Sigmoid colon (tissue), 6 donors: ENCODE measurements at regions not wholly inside any gene's neighbourhood (a gene's known extent, or its start where the extent isn't known, plus 50 kb on each side); places are given as distances from the start of the nearest gene placed in this dataset.

Experiments used
- DNase-seq: peaks from one replicate; pipeline ENCODE4 v3.0.0-alpha.2; 2019
- H3K27ac ChIP-seq, 4 donors: fragments of 200-600 bp; sonication (generic); one replicate each; pipeline ENCODE4 v1.5.1; 2016 to 2019; ENCODE audit warnings: mild to moderate bottlenecking in 1 of 4
- H3K27me3 ChIP-seq, 3 donors: fragments of 200-600 bp; sonication (generic); one replicate each; pipeline ENCODE4 v1.5.1; 2019; ENCODE audit warnings: mild to moderate bottlenecking in 1 of 3
- H3K36me3 ChIP-seq, 4 donors: fragments of 200-600 bp; sonication (generic); one replicate each; pipeline ENCODE4 v1.5.1; 2016 to 2019
- H3K4me1 ChIP-seq, 4 donors: fragments of 200-600 bp; sonication (generic); one replicate each; pipeline ENCODE4 v1.5.1; 2017 to 2019
- H3K4me3 ChIP-seq, 4 donors: fragments of 200-600 bp; sonication (generic); one replicate each; pipeline ENCODE4 v1.5.1; 2017 to 2019; ENCODE audit warnings: mild to moderate bottlenecking in 2 of 4, moderate library complexity in 1 of 4
- H3K9me3 ChIP-seq, 4 donors: fragments of 200-600 bp in 3 of 4; sonication (generic) in 3 of 4; one replicate each; pipeline versions ENCODE4 v1.5.1 to v1.6.1; 2013 to 2019
- EP300 ChIP-seq, 4 donors: sonication (generic); formaldehyde crosslinking; IDR thresholded peaks; one replicate each; pipeline ENCODE4 v1.6.1; 2017; ENCODE audit warnings: antibody characterized with exemption in 4 of 4
- POLR2A ChIP-seq, 2 donors: fragments of 450-650 bp; IDR thresholded peaks; one replicate each; pipeline ENCODE4 v1.6.1; 2016; ENCODE audit warnings: antibody characterized with exemption in 2 of 2, mild to moderate bottlenecking in 2 of 2, moderate library complexity in 2 of 2
- POLR2AphosphoS5 ChIP-seq, 4 donors: sonication (generic); formaldehyde crosslinking; IDR thresholded peaks; one replicate each; pipeline ENCODE4 v1.6.1; 2017; ENCODE audit warnings: antibody characterized with exemption in 4 of 4
- WGBS, 2 donors: extraction: QIAGEN DNeasy Blood & Tissue Kit; methylation state at CpG; one replicate each; pipeline ENCODE4 v1.1.7; 2013; 5-methylcytosine and 5-hydroxymethylcytosine counted together
- intact Hi-C: fragments of 100-400 bp; cut with DNase I; formaldehyde crosslinking; loops from one replicate; pipeline ENCODE4 v1.15.1; 2023
- TF ChIP-seq, protein P1 (sequence below), 4 experiments: fragments of 450-650 bp in 3 of 4; fragments of 200-600 bp in 1 of 4; IDR thresholded peaks; one replicate each; pipeline ENCODE4 v1.5.1; 2016 to 2019; ENCODE audit warnings: antibody characterized with exemption in 4 of 4, mild to moderate bottlenecking in 3 of 4, moderate library complexity in 2 of 4
- donor health status: healthy with polysubstance abuse.
- donor health status: healthy.

DNA sequence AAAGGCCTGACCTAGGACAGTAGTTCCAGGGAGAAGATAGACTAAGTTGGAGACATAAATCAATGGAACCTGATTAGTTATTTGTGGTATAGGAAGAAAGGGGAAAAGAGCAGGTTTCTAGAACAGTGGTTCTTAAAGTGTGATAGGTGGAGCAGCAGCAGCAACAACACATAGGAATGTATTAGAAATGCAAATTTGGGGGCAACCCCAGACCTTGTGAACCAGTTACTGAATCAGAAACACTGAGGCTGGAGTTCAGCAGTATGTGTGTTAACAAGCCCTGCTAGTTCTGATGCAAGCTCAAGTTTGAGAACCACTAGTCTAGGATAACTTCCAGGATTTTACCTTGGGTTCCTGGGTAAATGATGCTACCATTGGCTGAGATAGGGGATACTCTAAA is 308.7 kb downstream of the EMP1 start:
- DNase-seq, result no peak
- Histone ChIP-seq H3K27ac (no peak overlapping the region), H3K4me1 (no peaks in the 10 kb centered on the region), H3K27me3 (no peaks in the 10 kb centered on the region), H3K4me3 (no peak overlapping the region), H3K9me3 (no peaks in the 10 kb centered on the region), H3K36me3 (no peaks in the 10 kb centered on the region)
- intact Hi-C loops, result no loop called here
- TF ChIP-seq, protein P1, sequence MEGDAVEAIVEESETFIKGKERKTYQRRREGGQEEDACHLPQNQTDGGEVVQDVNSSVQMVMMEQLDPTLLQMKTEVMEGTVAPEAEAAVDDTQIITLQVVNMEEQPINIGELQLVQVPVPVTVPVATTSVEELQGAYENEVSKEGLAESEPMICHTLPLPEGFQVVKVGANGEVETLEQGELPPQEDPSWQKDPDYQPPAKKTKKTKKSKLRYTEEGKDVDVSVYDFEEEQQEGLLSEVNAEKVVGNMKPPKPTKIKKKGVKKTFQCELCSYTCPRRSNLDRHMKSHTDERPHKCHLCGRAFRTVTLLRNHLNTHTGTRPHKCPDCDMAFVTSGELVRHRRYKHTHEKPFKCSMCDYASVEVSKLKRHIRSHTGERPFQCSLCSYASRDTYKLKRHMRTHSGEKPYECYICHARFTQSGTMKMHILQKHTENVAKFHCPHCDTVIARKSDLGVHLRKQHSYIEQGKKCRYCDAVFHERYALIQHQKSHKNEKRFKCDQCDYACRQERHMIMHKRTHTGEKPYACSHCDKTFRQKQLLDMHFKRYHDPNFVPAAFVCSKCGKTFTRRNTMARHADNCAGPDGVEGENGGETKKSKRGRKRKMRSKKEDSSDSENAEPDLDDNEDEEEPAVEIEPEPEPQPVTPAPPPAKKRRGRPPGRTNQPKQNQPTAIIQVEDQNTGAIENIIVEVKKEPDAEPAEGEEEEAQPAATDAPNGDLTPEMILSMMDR (IDR thresholded peaks at IDR 0.05), result no peak
- TF ChIP-seq POLR2AphosphoS5 (IDR thresholded peaks at IDR 0.05), result no peak
- no peak for TF ChIP-seq EP300 (IDR thresholded peaks at IDR 0.05)
- TF ChIP-seq POLR2A (IDR thresholded peaks at IDR 0.05), result no peak

DNA sequence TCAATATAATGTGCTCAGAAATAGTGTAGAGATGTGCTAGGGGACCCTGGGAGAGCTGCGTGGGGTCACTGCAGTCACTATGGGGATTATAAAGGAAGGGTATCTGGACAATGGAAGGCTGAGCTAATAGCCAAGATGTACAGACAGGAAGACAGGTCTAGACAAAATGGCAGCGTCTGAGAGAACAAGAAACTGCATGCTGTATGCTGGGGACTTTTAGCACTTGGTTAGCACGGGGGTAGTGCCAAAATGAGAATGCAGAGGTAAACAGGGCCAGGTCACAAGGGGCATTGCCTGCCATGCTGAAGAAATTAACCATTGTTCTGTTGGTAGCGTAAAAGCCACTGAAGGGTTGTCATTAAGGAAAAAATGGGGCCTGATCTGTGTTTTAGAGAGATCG is 308.2 kb downstream of the EMP1 start:
- H3K9me3 ChIP-seq, result no peaks in the 10 kb centered on the region
- intact Hi-C loops, result no loop called here
- DNase-seq, result no peak
- TF ChIP-seq, protein P1 (IDR thresholded peaks at IDR 0.05), result no peak
- TF ChIP-seq EP300 (IDR thresholded peaks at IDR 0.05), result no peak
- TF ChIP-seq POLR2AphosphoS5 (IDR thresholded peaks at IDR 0.05), result no peak
- TF ChIP-seq POLR2A (IDR thresholded peaks at IDR 0.05), result no peak
- no peaks in the 10 kb centered on the region for H3K27me3 ChIP-seq
- H3K27ac ChIP-seq, result no peak overlapping the region
- no peaks in the 10 kb centered on the region for H3K4me1 ChIP-seq
- H3K4me3 ChIP-seq, result no peak overlapping the region
- no peaks in the 10 kb centered on the region for H3K36me3 ChIP-seq
- WGBS, 2 donors, result 69 to 75% methylated on average over 5 of the region's 5 CpGs

DNA sequence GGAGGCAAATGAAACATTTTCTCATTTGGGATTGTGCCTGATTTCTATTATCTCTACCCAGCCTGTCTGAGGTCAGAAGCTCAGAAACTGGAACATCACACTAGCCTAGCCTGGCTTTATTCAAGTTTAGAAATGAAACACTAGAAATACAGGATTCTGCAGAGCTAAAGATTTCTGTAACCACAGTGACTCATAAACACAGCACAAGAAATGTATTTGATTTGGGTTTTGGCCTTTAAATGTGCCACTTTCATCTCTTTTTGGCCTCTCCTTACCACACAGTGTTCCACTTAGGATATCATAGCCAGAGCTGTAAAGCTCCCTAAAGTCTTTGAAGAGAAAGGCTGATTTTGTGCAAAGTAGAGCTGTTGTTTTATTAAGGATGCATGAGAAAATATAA is 307.5 kb downstream of the EMP1 start:
- no peaks in the 10 kb centered on the region for H3K4me1 ChIP-seq
- H3K4me3 ChIP-seq, result no peak overlapping the region
- no peak for DNase-seq
- H3K27ac ChIP-seq, result no peak overlapping the region
- intact Hi-C loops, result no loop called here
- H3K36me3 ChIP-seq, result no peaks in the 10 kb centered on the region
- no peaks in the 10 kb centered on the region for H3K9me3 ChIP-seq
- TF ChIP-seq, protein P1 (IDR thresholded peaks at IDR 0.05), result no peak
- TF ChIP-seq POLR2AphosphoS5 (IDR thresholded peaks at IDR 0.05) (no peak), EP300 (IDR thresholded peaks at IDR 0.05) (no peak)
- H3K27me3 ChIP-seq, result no peaks in the 10 kb centered on the region

DNA sequence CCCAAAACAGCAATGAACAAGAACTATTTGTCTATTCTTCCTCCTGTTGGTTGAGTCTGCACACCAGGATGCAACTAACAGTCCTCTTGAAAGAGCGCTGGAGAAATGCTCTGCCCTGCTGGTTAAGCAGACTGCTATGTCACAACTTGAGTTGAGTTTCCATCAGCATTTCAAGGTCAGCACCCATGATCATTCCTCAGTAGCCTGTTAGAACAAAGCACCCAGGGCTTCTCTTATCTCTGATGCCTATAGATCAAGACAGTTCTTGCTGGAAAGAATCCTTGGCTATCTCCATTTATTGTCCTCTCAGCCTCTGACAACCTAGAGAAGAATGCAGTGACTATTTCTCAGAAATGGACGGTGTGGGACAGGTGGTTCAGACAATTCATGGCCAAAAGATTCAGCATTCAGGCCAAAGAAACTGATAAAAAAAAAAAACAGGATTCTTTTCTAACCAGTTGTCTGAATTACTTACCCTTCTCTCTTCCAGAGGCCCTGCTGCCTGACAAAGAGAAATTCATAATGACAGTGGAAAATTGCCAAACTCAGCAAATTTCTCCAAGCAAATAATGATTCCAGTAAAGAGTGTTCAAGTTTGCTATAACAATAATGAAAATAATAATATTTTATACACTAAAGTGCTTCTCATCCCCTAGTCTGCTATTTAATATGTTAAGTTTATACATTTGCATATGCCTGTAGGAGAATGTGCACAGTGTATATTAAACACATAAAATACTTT is 306.7 kb downstream of the EMP1 start:
- H3K9me3 ChIP-seq, result no peaks in the 10 kb centered on the region
- TF ChIP-seq EP300 (IDR thresholded peaks at IDR 0.05) (no peak), POLR2A (IDR thresholded peaks at IDR 0.05) (no peak), POLR2AphosphoS5 (IDR thresholded peaks at IDR 0.05) (no peak)
- TF ChIP-seq, protein P1 (IDR thresholded peaks at IDR 0.05), result no peak
- no peak for DNase-seq
- intact Hi-C loops, result no loop called here
- no peaks in the 10 kb centered on the region for H3K4me1 ChIP-seq
- H3K4me3 ChIP-seq, result no peak overlapping the region
- H3K27ac ChIP-seq, result no peak overlapping the region
- no peaks in the 10 kb centered on the region for H3K36me3 ChIP-seq
- 89 to 93% methylated on average over 2 of the region's 2 CpGs for WGBS, 2 donors
- H3K27me3 ChIP-seq, result no peaks in the 10 kb centered on the region

DNA sequence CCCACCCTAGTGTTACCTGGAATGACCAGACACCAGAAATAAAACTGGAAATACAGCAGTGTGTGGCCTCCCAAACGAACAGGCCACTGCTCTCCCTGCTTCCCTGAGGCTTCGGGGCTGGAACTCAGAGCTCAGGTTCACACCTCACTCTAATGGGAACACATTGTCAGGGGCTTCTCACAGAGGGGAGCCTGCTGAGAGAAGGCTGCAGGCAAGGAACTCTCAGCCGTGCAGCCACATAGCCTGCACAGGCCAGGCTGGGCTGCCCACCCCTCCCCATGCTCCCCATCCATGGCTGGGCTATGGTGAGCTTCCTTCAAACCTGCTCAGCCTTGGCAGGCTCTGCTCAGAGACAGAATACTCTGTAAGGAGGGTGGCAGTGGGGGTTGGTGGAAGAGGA is 302.5 kb downstream of the EMP1 start:
- intact Hi-C loops, result no loop called here
- TF ChIP-seq, protein P1 (IDR thresholded peaks at IDR 0.05), result no peak
- TF ChIP-seq POLR2AphosphoS5 (IDR thresholded peaks at IDR 0.05), result no peak
- no peak for TF ChIP-seq POLR2A (IDR thresholded peaks at IDR 0.05)
- no peak for TF ChIP-seq EP300 (IDR thresholded peaks at IDR 0.05)
- DNase-seq, result no peak
- H3K4me3 ChIP-seq, result no peak overlapping the region
- 65 to 73% methylated on average over 3 of the region's 3 CpGs for WGBS, 2 donors
- H3K27ac ChIP-seq, result no peak overlapping the region
- no peaks in the 10 kb centered on the region for H3K4me1 ChIP-seq
- H3K9me3 ChIP-seq, result no peaks in the 10 kb centered on the region
- H3K36me3 ChIP-seq, result no peaks in the 10 kb centered on the region
- H3K27me3 ChIP-seq, result no peaks in the 10 kb centered on the region
